GM15510 (cell line): ENCODE measurements at regions not wholly inside any gene's neighbourhood (a gene's known extent, or its start where the extent isn't known, plus 50 kb on each side); places are given as distances from the start of the nearest gene placed in this dataset.

Source experiments
- POLR2A ChIP-seq: IDR thresholded peaks from 3 replicates; pipeline ENCODE4 v1.6.1; 2011; ENCODE audit warnings: borderline replicate concordance; ENCODE audit not compliant: insufficient read length; ENCODE audit errors: extremely low read depth

DNA sequence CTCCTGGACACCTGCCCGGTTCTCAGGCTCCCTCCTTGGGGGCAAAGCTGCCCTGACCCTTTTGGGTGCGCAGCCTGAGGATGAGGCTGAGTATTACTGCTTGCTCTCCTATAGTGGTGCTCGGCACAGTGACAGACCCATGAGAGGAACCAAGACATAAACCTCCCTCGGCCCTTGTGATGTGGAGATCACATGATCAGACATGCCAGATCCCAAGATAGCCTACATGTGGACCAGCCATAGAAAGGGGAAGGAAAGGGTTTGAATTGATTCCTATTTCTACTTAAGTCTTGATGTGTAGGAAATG, 125.3 kb downstream of the VPREB1 start:
- no peak for TF ChIP-seq POLR2A

- no peak for TF ChIP-seq POLR2A
These were observed 126.5 kb downstream of the VPREB1 start for GRCh38 chr22:22371031-22371541.

GRCh38 chr22:22372086-22372485, 127.5 kb downstream of the VPREB1 start:
- no peak for TF ChIP-seq POLR2A

- no peak for TF ChIP-seq POLR2A
These were observed 129.6 kb downstream of the VPREB1 start for GRCh38 chr22:22374163-22374562.

- TF ChIP-seq POLR2A = no peak
These were observed 130.0 kb downstream of the VPREB1 start for GRCh38 chr22:22374579-22374978.

- TF ChIP-seq POLR2A = no peak
These were observed 131.2 kb downstream of the VPREB1 start for GRCh38 chr22:22375576-22376351.

GRCh38 chr22:22376352-22376706, 131.7 kb downstream of the VPREB1 start:
- TF ChIP-seq POLR2A = no peak

DNA sequence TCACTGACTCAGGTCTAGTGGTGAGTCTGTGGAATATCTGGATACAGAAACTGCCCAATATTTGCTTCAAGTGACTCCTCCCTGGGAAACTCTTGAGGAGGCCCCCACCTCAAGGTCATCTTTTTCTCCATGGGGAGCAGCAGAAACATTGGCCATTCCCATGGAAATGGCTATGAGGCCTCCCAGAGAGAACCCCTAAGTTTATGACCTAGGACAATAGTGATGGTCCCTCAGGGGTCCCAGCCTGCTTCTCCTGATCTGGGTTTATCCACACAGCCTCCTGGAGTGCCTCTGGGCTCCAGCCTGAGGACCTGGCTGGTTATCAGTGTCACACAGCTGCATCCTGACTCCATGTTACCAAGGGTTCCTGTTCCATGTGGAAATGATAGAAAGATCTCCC, 131.2 kb downstream of the ZNF280B start:
- no peak for TF ChIP-seq POLR2A

DNA sequence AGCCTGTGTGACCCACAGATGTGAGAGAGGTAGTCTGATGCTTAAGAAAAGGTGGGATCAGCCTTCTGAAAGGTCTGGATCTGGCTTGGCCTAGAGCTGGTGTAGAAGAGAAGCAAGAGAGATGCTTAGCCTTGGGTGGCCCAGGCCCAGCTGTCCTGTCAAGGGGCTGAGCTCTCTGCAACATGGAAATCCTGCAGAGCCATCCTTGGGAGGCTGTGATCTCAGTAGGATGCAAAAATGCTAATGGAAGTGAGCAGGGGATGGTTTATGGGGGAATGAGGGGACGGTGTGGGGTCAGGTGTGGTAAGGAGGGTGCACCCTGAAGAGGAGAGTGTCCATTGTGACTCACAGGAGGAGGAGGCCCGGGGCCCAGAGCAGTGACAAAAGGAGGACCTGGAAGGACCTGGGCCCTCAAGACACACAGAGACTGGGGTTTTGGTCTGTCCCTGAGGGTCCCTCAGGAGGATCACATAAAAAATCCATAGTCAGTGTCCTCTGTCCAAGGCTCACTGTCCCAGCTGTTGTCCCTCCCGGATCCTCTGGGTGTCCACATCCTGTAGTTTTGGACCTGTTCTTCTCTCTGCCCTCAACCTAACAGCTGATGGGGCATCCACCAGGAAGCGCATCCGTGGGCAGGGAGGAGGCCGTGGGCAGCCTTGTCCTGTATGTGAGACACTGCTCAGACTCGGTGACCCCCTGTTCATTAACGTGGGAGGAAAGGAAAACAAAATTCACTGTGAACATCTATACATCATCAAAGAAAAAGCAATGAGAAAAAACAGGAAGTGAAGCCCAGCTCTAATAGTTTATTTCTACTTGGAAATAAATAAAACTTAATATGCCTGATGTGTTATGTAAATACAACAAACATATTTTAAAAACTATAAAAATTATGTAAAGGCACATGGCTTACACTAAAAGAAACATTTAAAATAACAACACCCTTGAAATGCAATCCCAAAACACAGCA, 129.8 kb downstream of the ZNF280B start:
- TF ChIP-seq POLR2A = no peak

DNA sequence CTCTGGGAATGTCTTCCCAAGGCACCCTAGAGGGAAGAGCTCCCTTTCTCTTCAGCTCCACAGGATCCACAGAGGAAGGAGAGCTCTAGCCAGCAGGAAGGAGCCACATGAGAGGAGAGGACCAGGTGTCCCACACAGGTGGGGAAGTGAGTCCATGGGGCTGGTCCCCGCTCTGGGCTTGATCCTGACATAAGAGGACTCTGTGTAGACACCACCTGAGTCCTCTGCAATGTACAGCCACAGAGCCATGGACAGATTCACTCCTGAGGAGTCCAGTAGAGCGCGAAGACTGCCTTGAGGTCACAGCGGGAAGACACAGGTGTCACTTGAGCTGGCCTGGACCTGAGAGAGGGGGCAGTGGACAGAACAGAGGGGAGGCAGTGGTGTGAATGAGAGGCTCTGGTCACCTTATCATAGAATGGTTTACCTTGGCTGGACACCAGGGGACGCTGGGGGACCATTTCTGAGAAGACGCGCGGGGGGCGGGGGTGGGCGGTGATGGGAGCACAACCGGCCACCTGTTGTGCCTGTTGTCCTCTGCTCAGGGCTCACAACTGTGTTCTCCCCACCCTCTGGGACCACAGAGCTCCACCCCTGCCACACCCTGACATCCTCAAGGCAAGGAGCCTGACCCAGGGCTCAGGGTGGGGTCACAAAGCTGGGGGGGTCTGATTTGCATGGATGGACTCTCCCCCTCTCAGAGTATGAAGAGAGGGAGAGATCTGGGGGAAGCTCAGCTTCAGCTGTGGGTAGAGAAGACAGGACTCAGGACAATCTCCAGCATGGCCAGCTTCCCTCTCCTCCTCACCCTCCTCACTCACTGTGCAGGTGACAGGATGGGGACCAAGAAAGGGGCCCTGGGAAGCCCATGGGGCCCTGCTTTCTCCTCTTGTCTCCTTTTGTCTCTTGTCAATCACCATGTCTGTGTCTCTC, 128.2 kb downstream of the ZNF280B start:
- no peak for TF ChIP-seq POLR2A

- no peak for TF ChIP-seq POLR2A
These were observed 124.3 kb downstream of the ZNF280B start for GRCh38 chr22:22384267-22384666.

GRCh38 chr22:22384668-22385244, 123.8 kb downstream of the ZNF280B start:
- TF ChIP-seq POLR2A = no peak

DNA sequence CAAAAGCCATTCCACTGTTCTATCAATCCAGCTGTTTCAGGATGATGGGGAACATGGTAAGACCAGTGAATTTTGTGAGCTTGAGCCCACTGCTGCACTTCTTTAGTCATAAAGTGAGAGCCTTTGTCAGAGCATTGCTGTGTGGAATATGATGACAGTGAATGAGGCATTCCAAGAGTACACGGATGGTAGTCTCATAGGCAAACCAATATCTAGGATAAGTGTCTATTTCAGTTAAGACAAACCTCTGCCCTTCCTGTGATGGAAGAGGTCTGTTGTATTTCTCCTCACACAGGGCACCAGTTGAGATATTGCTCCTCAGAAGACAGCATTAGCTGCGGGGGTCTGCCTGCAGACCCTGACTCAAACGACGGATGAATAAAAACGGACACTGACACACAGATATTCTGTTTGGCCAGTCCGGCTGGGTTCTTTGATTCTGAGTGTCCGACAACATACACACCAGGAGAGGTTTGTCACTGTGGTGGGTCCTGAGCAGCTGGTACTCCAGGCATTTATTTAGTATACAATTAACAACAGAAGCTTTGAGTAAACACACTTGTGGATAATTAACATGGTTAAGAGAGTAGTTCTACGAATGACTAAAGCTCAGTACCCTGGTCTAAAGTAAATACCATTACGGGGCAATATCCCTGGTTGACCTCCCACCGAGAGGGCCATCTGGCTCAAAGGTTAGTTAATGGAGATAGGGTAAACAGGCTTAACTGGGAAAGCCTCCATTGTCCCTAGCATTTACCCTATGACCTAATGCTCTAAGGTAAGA, 121.7 kb downstream of the ZNF280B start:
- TF ChIP-seq POLR2A = no peak

DNA sequence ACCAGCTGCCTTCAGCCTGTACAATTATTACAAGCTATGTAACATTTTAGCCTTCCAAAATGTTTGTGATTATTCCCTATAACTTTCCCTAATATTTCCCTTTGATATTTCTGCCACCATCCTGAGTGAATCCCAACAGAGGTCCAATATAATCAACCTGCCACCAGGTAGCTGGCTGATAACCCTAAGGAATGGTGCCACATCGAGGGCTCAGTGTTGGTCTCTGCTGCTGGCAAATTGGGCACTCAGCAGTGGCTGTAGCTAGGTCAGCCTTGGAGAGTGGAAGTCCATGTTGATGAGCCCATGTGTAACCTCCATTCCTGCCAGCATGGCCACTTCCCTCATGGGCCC, 121.2 kb downstream of the ZNF280B start:
- TF ChIP-seq POLR2A = no peak

DNA sequence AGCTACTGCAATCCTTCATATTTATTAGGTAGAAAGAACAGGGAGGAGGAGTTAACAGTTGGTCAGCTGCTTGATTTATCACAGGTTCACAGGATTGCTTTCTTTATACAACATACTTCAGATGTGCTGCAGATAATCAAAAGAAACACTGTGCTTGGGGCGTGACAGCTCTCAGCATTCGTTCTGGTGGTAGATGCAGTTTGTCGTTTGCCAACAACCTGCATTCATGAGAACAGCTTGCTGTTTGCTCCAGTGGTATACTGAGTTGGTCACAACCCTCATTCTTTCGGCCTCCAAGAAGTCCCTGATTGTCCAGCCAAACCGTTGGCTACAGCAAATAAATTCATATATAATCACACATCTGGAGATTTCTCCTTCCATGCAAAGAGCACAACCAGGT, 120.5 kb downstream of the ZNF280B start:
- TF ChIP-seq POLR2A = no peak

GRCh38 chr22:22388494-22388893, 120.0 kb downstream of the ZNF280B start:
- no peak for TF ChIP-seq POLR2A
